NCI-H345 treated with DMSO at 0.1 percent for 48 hours (cell line): ENCODE measurements at regions not wholly inside any gene's neighbourhood (a gene's known extent, or its start where the extent isn't known, plus 50 kb on each side); places are given as distances from the start of the nearest gene placed in this dataset.

Experiments used
- DNase-seq: peaks from one replicate; lab custom pipeline; 2025; ENCODE audit not compliant: unreplicated experiment; lab: John Stamatoyannopoulos, UW

GRCh38 chr13:84272877-84273562 lies 390.7 kb upstream of the SLITRK1 start:
- no peak for DNase-seq

GRCh38 chr13:84265257-84265764 lies 383.0 kb upstream of the SLITRK1 start:
- DNase-seq = no peak

GRCh38 chr13:84263354-84264069 lies 381.2 kb upstream of the SLITRK1 start:
- DNase-seq = no peak

- no peak for DNase-seq
Observed at GRCh38 chr13:84255226-84255797, 373.0 kb upstream of the SLITRK1 start.

- no peak for DNase-seq
Observed at GRCh38 chr13:84249463-84249862, 367.2 kb upstream of the SLITRK1 start.

GRCh38 chr13:84243340-84243739 lies 361.1 kb upstream of the SLITRK1 start:
- DNase-seq = no peak

GRCh38 chr13:84239032-84239431 lies 356.8 kb upstream of the SLITRK1 start:
- DNase-seq = no peak

- no peak for DNase-seq
Observed at GRCh38 chr13:84238381-84238780, 356.1 kb upstream of the SLITRK1 start.

GRCh38 chr13:84237143-84237542 lies 354.9 kb upstream of the SLITRK1 start:
- DNase-seq = peak; percentile 4

- DNase-seq = no peak
Observed at GRCh38 chr13:84234416-84234815, 352.1 kb upstream of the SLITRK1 start.

GRCh38 chr13:84230568-84230967 lies 348.3 kb upstream of the SLITRK1 start:
- DNase-seq = no peak

GRCh38 chr13:84211048-84211447 lies 328.8 kb upstream of the SLITRK1 start:
- no peak for DNase-seq

- no peak for DNase-seq
Observed at GRCh38 chr13:84208246-84208910, 326.1 kb upstream of the SLITRK1 start.

GRCh38 chr13:84207509-84207908 lies 325.2 kb upstream of the SLITRK1 start:
- no peak for DNase-seq

GRCh38 chr13:84200971-84201370 lies 318.7 kb upstream of the SLITRK1 start:
- no peak for DNase-seq

GRCh38 chr13:84192125-84192524 lies 309.9 kb upstream of the SLITRK1 start:
- no peak for DNase-seq

- no peak for DNase-seq
Observed at GRCh38 chr13:84191139-84191538, 308.9 kb upstream of the SLITRK1 start.

GRCh38 chr13:84187626-84188025 lies 305.4 kb upstream of the SLITRK1 start:
- no peak for DNase-seq

GRCh38 chr13:84139561-84140158 lies 257.4 kb upstream of the SLITRK1 start:
- DNase-seq = no peak

GRCh38 chr13:84137292-84137691 lies 255.0 kb upstream of the SLITRK1 start:
- DNase-seq = no peak

GRCh38 chr13:84136582-84136981 lies 254.3 kb upstream of the SLITRK1 start:
- DNase-seq = no peak
